Gastrocnemius medialis (tissue), 4 donors: ENCODE measurements at regions not wholly inside any gene's neighbourhood (a gene's known extent, or its start where the extent isn't known, plus 50 kb on each side); places are given as distances from the start of the nearest gene placed in this dataset.
A peak's percentile ranks its signal among the peaks of the same experiment; 100 is the strongest.
"Not testable (repeated sequence)": the region's sequence is repeated elsewhere in the genome, so short reads cannot be mapped to it uniquely, and the experiment has no call there.

ENCODE experiments used
- ATAC-seq, 2 donors: fragments of 150-250 bp; one replicate each; pipeline ENCODE4 v1.9.1; 2016
- DNase-seq, 2 donors: peaks; one replicate each; pipeline ENCODE4 v3.0.0-alpha.2; 2019
- H3K27ac ChIP-seq, 4 donors: fragments of 200-600 bp; sonication (generic); 1 replicate in 1 of 4; 2 replicates in 3 of 4; pipeline ENCODE4 v1.5.1; 2016 to 2018; ENCODE audit warnings: mild to moderate bottlenecking in 2 of 4, moderate library complexity in 1 of 4
- H3K27me3 ChIP-seq, 3 donors: fragments of 200-600 bp; sonication (generic) in 2 of 3; 1 replicate in 1 of 3; 2 replicates in 2 of 3; pipeline versions ENCODE4 v1.5.1 to v1.6.0; 2016 to 2019; ENCODE audit warnings: mild to moderate bottlenecking in 1 of 3, moderate library complexity in 1 of 3
- H3K36me3 ChIP-seq, 2 donors: fragments of 200-600 bp; sonication (generic) in 1 of 2; one replicate each; pipeline ENCODE4 v1.5.1; 2017 to 2018
- H3K4me1 ChIP-seq, 2 donors: fragments of 200-600 bp; sonication (generic) in 1 of 2; one replicate each; pipeline ENCODE4 v1.5.1; 2016 to 2017; ENCODE audit warnings: mild to moderate bottlenecking in 2 of 2
- H3K4me3 ChIP-seq, 4 donors: fragments of 200-600 bp; sonication (generic) in 3 of 4; 1 replicate in 1 of 4; 2 replicates in 3 of 4; pipeline ENCODE4 v1.5.1; 2016 to 2019; ENCODE audit warnings: mild to moderate bottlenecking in 2 of 4
- H3K9me3 ChIP-seq, 3 donors: fragments of 200-600 bp; sonication (generic) in 2 of 3; 1 replicate in 1 of 3; 2 replicates in 2 of 3; pipeline ENCODE4 v1.5.1; 2016 to 2019
- CTCF ChIP-seq, 5 experiments: fragments of 450-650 bp in 3 of 5; fragments of 200-600 bp in 2 of 5; sonication (generic) in 2 of 5; IDR thresholded peaks in 4 of 5; conservative IDR thresholded peaks in 1 of 5; 1 replicate in 4 of 5; 2 replicates in 1 of 5; pipeline ENCODE4 v1.5.1; 2016 to 2019; ENCODE audit warnings: antibody characterized with exemption in 5 of 5, mild to moderate bottlenecking in 3 of 5, moderate library complexity in 3 of 5
- POLR2A ChIP-seq, 2 donors: fragments of 450-650 bp; IDR thresholded peaks; one replicate each; pipeline ENCODE4 v1.6.1; 2017; ENCODE audit warnings: antibody characterized with exemption in 2 of 2, mild to moderate bottlenecking in 2 of 2, moderate library complexity in 2 of 2
- in situ Hi-C, 4 donors: fragments of 200-750 bp; cut with MboI; loops; one replicate each; pipeline versions ENCODE4 v1.15.0 to v1.8.0; 2017; ENCODE audit warnings: low sequenced_read_pairs in 4 of 4
- intact Hi-C: fragments of 100-400 bp; cut with DNase I; formaldehyde crosslinking; loops from one replicate; pipeline ENCODE4 v1.15.1; 2023; ENCODE audit warnings: low total_unique reads

- no peaks in the 10 kb centered on the region for H3K27me3 ChIP-seq
- no peak for ATAC-seq
- no peak for DNase-seq
- H3K4me1 ChIP-seq, result no peaks in the 10 kb centered on the region
- H3K9me3 ChIP-seq, result no peaks in the 10 kb centered on the region
- intact Hi-C loops (no loop called here), in situ Hi-C loops (no loop called here)
- H3K27ac ChIP-seq, result no peak overlapping the region
- H3K36me3 ChIP-seq, result no peaks in the 10 kb centered on the region
- no peak overlapping the region for H3K4me3 ChIP-seq
- TF ChIP-seq POLR2A (IDR thresholded peaks at IDR 0.05) (no peak), CTCF (IDR thresholded peaks at IDR 0.05 in 4 of 5, conservative IDR thresholded peaks at IDR 0.05 in 1 of 5) (no peak)
Measured at GRCh38 chr3:73187328-73187727, 125.9 kb downstream of the EBLN2 start.

DNA sequence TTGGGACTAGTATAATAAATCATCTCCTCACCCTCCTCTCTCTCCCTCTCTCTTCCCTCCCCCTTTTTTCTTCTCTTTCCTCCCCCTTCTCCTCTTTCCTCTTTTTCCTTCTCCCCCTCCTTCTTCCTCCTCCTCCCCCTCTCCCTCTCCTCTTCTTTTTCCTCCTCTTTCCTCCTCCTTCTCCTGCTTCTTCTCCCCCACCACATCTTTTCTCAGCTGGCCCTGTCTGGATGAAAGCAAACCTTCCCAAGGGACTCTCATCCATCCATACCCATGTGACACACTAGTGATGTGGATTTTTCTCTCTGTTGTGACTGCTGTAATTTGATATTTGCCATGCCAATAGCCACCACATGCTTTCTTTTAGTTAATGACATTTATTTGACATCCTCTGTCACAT lies 127.2 kb downstream of the EBLN2 start:
- H3K9me3 ChIP-seq, result no peaks in the 10 kb centered on the region
- in situ Hi-C loops, result no loop called here
- TF ChIP-seq POLR2A (IDR thresholded peaks at IDR 0.05) (no peak), CTCF (IDR thresholded peaks at IDR 0.05 in 4 of 5, conservative IDR thresholded peaks at IDR 0.05 in 1 of 5) (no peak)
- H3K27ac ChIP-seq, result no peak overlapping the region
- DNase-seq (no peak), ATAC-seq (no peak)
- intact Hi-C loops, result no loop called here
- no peaks in the 10 kb centered on the region for H3K36me3 ChIP-seq
- H3K4me1 ChIP-seq, result no peaks in the 10 kb centered on the region
- no peak overlapping the region for H3K4me3 ChIP-seq
- H3K27me3 ChIP-seq, result no peaks in the 10 kb centered on the region

DNA sequence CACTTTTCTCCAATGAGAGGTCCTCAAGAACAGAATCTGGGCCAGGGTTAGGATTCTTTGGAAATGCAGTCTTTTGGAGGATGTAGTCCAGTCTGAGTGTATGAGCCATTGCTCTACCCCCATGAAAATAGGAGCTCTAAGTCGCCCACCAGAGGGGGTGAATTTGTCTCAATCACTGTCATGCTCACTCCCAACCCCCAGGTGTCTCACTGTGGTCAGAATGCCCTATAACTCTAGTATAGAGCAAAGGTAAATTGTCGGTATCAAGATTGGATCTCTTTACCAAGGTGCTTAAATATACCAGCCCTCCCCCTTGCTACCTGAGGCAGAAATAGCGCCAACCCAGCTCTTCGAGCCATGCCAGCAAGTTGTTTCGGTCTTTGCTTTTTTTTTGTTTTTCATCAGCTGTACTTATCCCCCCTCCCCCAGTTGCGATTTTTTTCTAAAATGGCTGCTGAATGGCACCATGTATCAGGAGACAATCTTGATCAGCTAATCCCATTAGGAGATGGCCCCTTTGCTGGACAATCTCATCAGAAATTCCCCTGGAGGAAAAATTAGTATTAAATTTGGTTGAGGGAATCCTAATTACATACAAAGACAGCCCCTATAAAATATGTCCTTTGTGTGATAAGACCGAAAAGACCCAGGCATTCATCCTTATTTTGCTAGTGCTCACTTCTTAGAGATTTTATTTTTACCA lies 130.7 kb downstream of the EBLN2 start:
- intact Hi-C loops, result no loop called here
- no peaks in the 10 kb centered on the region for H3K27me3 ChIP-seq
- TF ChIP-seq CTCF (IDR thresholded peaks at IDR 0.05 in 4 of 5, conservative IDR thresholded peaks at IDR 0.05 in 1 of 5) (peak in 1 of 5 experiments; percentile 15), POLR2A (IDR thresholded peaks at IDR 0.05) (no peak)

DNA sequence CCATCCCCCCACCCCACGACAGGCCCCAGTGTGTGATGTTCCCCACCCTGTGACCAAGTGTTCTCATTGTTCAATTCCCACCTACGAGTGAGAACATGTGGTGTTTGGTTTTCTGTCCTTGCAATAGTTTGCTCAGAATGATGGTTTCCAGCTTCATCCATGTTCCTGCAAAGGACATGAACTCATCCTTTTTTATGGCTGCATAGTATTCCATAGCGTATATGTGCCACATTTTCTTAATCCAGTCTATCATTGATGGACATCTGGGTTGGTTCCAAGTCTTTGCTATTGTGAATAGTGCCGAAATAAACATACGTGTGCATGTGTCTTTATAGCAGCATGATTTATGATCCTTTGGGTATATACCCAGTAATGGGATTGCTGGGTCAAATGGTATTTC lies 132.5 kb downstream of the EBLN2 start:
- H3K9me3 ChIP-seq, H3K36me3 ChIP-seq, ATAC-seq, H3K4me1 ChIP-seq, H3K27ac ChIP-seq, in situ Hi-C loops, intact Hi-C loops, H3K27me3 ChIP-seq, DNase-seq, H3K4me3 ChIP-seq: not testable (repeated sequence)

More for the DNA sequence above, 130.7 kb downstream of the EBLN2 start:
- in situ Hi-C loops, result no loop called here
- no peak for ATAC-seq
- no peaks in the 10 kb centered on the region for H3K36me3 ChIP-seq
- DNase-seq, result no peak
- no peak overlapping the region for H3K4me3 ChIP-seq
- no peaks in the 10 kb centered on the region for H3K9me3 ChIP-seq
- no peaks in the 10 kb centered on the region for H3K4me1 ChIP-seq
- H3K27ac ChIP-seq, result no peak overlapping the region

GRCh38 chr3:73197187-73197586 lies 135.7 kb downstream of the EBLN2 start:
- intact Hi-C loops, result no loop called here

More at GRCh38 chr3:73197187-73197586, 135.7 kb downstream of the EBLN2 start:
- no peaks in the 10 kb centered on the region for H3K36me3 ChIP-seq
- H3K9me3 ChIP-seq, result no peaks in the 10 kb centered on the region
- no peak overlapping the region for H3K4me3 ChIP-seq
- DNase-seq (no peak), ATAC-seq (no peak)
- H3K4me1 ChIP-seq, result no peaks in the 10 kb centered on the region
- in situ Hi-C loops, result no loop called here
- H3K27me3 ChIP-seq, result no peaks in the 10 kb centered on the region
- TF ChIP-seq POLR2A (IDR thresholded peaks at IDR 0.05) (no peak), CTCF (IDR thresholded peaks at IDR 0.05 in 4 of 5, conservative IDR thresholded peaks at IDR 0.05 in 1 of 5) (no peak)
- no peak overlapping the region for H3K27ac ChIP-seq
